HG02852 (cell line): ENCODE measurements at regions not wholly inside any gene's neighbourhood (a gene's known extent, or its start where the extent isn't known, plus 50 kb on each side); places are given as distances from the start of the nearest gene placed in this dataset.

Experiments
- ATAC-seq: cut with Tn5 transposase; IDR thresholded peaks from one replicate; pipeline ENCODE4 v1.9.1; 2021; ENCODE audit warnings: mild to moderate bottlenecking, moderate library complexity; ENCODE audit not compliant: unreplicated experiment

- ATAC-seq = no peak
Measured at GRCh38 chr7:118013252-118014010, 140.2 kb upstream of the CTTNBP2 start.

DNA sequence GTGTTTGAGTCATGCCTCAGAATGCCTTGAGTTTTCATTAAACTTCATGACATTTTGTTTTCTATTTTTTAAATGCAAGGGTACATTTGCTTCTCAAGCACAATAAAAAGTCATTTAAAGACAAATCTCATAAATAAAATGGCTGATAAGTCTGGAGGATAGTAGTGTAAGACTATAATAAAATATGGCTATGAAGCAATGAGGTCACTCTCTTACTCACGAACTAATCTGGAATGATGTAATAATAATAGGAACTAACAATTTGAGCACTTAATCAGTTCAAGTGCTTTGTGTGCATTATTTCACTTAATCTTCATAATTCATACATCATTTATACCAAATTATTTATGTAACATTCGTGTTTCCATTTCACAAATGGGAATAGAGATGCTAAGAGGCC is 149.3 kb upstream of the CTTNBP2 start:
- ATAC-seq = no peak

DNA sequence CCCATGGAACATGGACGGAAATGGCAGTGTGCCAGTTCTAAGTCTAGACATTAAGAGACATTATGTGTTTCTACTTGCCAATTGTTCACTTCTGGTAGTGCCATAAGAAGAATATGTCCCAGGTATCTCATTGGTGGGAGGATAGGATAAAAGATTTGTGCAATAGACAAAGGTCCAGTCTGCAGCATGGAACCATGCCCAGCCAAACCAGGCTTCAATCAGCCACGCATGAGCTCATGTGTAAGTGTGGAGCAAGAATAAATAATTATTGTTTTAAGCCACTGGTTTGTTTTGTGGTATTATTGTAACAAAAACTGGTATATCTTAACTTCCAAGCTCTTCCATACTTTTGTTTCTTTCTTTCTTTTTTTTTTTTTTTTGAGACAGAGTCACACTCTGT is 153.6 kb upstream of the CTTNBP2 start:
- no peak for ATAC-seq

- ATAC-seq = no peak
Measured at GRCh38 chr7:118028226-118028625, 155.0 kb upstream of the CTTNBP2 start.

DNA sequence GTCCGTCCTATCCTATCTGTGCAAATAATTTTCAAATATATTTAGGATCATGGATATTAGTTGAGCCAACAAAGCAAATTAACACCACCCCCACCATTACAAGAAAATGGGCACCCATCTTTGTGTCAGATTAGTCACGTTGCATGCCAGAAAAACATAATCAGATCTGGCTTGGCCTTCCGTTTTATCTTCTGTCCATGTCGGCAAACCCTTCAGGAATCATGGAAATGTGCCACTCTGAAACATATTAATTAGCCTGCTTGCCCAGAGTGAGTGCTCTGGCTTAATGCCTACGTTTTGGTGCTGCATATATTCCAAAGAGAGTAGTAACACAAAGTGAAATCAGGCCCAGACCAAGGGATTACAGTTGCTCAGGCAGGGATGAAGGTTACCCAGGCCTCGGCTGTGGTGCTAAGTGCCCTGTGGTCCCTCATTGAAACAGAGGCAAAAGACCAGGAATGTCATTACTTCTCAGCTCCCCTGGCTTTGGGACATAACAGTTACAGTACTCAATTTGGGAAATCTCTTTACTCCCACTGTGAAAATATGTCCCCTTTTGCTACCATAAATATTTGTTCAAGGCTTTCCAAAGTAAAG is 154.0 kb upstream of the LSM8 start:
- ATAC-seq = no peak

DNA sequence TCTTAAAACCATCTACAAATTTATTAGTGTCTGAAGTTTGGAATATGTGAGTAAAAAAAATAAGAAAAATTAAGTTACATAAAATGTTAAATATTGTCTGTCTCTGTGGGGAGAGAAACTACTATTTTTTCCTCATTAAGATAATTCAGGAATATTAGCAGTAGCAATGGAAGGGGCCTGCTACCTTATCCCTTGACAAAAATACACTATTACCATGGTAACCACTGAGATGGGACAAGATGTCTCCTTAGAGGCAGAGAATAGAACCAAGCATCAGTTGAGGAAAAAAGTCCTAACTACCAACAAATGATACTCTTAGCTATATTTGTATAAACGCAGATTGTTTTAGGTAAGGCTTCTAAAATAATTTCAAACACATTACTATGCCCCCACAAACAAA is 150.7 kb upstream of the LSM8 start:
- ATAC-seq = no peak

GRCh38 chr7:118039963-118040489 is 143.9 kb upstream of the LSM8 start:
- peak; percentile 22 for ATAC-seq

DNA sequence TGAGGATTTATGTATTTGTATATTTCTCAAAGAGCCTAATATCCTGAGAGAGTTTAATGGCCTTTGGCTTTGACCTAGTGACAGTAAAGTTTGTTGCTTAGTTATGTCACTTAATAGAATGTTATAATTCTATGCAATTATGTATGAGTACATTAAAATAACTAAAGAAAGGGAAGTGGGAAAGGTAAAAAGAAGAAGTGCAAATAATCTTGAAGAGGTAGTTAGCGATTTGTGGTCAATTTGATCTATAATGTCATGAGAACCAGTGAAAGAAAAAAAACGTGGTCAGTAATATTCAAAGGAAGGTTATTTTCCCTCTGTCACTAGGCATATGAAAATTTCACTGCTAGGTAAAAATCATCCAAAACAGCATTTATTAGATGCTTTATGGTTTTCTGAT is 143.4 kb upstream of the LSM8 start:
- peak; percentile 53 for ATAC-seq

DNA sequence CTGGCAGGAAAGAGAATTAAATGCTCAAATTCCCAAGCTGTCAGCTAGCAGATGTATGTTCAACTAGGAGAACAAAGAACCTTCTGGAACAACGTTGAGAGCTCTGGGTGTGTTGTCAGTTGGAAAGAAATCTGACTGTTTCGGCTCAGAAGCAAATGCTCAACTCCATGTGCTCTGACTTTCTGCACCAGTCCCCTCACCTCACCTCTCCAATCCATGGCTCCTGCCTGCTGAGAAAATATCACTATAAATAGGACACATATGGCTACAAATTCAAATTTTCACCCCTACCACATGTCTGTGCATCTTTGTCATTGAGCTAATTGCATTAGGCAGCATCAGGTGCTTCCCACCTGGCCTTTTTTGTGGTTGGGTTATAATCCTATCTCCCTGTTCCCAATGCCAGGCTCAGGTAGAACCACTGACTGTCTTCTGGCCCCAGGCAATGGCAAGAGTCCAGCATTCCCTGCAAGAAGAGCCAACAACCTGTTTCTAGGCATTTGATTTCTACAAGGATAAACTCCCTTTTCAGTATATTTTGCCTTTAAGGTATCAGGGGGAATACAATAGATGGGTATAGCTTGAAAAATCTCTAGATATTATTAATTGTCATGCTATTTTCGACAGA is 142.6 kb upstream of the LSM8 start:
- no peak for ATAC-seq

DNA sequence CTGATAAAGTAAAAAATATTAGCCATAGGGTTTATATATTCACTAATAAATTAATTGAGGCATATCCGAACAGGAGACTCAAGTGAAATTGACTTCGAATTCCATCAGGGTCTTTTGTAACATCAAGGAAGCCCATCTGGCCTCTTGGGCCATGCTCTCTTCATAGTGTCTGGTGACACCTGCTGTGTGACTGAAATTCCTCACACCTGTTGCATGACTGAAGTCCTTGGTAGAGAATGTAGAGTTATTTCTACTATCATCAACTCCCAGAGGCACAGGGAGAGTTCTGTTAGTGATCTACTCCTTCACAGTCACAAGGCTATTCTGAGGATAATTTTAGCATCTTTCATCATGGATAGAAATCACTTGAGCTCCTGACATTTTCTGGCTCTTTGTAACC is 138.3 kb upstream of the LSM8 start:
- ATAC-seq = no peak

GRCh38 chr7:118046086-118046485 is 137.9 kb upstream of the LSM8 start:
- no peak for ATAC-seq

GRCh38 chr7:118046801-118047200 is 137.2 kb upstream of the LSM8 start:
- no peak for ATAC-seq

DNA sequence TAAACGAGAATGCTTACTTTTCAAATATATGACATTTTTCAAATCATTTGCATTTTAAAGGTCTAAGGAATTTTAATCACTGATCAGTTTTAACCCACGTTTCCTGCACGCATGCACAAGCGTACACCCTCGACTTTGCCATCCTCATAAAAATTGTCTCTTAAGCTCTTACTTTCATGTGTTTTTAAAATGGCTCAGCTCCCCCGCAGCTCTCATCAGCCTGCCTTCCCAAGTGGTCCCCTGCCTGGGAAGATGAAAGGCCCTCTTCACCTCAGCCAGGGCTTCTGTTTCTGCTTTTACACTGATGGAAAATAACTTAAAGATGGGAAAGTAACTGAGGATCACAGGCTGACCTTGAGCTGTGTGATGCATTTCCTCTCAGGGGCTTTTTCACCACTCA is 131.6 kb upstream of the LSM8 start:
- no peak for ATAC-seq

GRCh38 chr7:118053353-118053752 is 130.6 kb upstream of the LSM8 start:
- no peak for ATAC-seq

- no peak for ATAC-seq
Measured at GRCh38 chr7:118054529-118054928, 129.4 kb upstream of the LSM8 start.

DNA sequence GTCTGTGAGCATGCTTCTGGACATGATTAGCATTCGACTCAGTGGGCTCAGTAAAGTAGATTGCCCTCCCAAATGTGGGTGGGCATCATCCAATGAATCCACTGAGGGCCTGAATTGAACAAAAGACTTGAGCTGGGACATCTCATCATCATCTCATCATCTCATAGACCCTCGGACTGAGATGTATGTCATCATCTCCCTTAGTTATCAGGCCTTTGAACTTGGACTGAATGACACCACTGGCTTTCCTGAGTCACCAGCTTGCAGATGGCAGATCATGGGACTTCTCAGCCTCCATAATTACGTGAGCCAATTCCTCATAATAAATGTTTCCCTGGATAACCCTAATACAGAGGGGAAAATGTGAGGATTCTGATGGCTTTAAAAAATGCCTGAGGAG is 128.3 kb upstream of the LSM8 start:
- ATAC-seq = no peak

- no peak for ATAC-seq
Measured at GRCh38 chr7:118057404-118057803, 126.6 kb upstream of the LSM8 start.

GRCh38 chr7:118059209-118059608 is 124.8 kb upstream of the LSM8 start:
- ATAC-seq = no peak

DNA sequence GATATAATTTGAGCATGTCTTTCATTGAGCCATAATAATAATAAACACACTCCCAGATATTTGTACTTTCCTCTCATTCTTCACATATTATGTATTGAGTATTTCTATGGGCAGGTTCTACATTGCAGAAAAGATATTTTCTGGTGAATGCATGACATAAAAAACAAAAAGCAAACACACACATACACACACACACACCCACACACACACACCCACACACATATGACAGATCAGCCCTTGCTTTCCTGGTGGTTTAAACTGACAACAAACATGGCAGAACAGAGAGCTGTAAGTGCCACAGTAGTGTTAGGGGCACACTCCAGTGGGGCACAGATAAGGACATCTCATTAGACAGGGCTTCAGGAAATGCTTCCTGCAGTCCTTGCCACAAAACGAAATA is 123.3 kb upstream of the LSM8 start:
- no peak for ATAC-seq

- no peak for ATAC-seq
Measured at GRCh38 chr7:118061386-118061785, 122.6 kb upstream of the LSM8 start.

GRCh38 chr7:118072893-118073674 is 110.9 kb upstream of the LSM8 start:
- ATAC-seq = peak; percentile 69
